PC-3 (cell line): ENCODE measurements at regions not wholly inside any gene's neighbourhood (a gene's known extent, or its start where the extent isn't known, plus 50 kb on each side); places are given as distances from the start of the nearest gene placed in this dataset.
"Not testable (repeated sequence)": the region's sequence is repeated elsewhere in the genome, so short reads cannot be mapped to it uniquely, and the experiment has no call there.

Experiments used
- CTCF ChIP-seq: fragments of 300-600 bp; sonication (generic); conservative IDR thresholded peaks from 2 replicates; pipeline ENCODE4 v1.5.1; 2017; ENCODE audit warnings: antibody characterized with exemption, low read depth, mild to moderate bottlenecking, low read length
- EZH2 ChIP-seq: fragments of 300-600 bp; sonication (generic); IDR thresholded peaks from one replicate; pipeline ENCODE4 v1.6.1; 2017; ENCODE audit warnings: antibody characterized with exemption, mild to moderate bottlenecking, low read length; ENCODE audit not compliant: unreplicated experiment

- TF ChIP-seq CTCF, EZH2: not testable (repeated sequence)
Observed at GRCh38 chr10:28457873-28458272, 75.0 kb upstream of the WAC start.
